ENCODE measurements at regions not wholly inside any gene's neighbourhood (a gene's known extent, or its start where the extent isn't known, plus 50 kb on each side); places are given as distances from the start of the nearest gene placed in this dataset.
"Not testable (repeated sequence)": the region's sequence is repeated elsewhere in the genome, so short reads cannot be mapped to it uniquely, and the experiment has no call there.

DNA sequence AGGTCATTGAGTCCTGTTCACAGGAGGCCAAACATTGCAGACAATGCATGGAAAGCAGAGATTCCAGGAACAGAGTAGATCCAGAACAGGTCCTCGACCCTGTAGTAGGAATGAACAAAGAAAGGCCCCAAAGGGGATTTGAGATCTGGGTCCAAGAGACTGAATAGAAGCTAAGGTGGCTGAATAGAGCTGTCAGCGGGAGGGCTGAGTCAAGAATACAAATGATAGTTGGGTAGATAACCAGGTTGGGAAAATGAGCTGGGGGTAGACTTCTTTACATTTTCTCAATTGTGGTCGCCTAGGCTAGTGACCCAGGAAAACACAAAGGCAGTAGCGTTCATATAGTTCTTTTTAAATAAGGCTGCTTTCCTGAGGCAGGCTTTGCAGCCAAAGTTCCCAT, 103.4 kb upstream of the ELMO1 start:
- BruUV-seq (replicated peaks) = no TSS peak
- H3K9me3 ChIP-seq (ENCODE audit: low read depth, low read length, poor library complexity, severe bottlenecking) = no peaks in the 10 kb centered on the region

DNA sequence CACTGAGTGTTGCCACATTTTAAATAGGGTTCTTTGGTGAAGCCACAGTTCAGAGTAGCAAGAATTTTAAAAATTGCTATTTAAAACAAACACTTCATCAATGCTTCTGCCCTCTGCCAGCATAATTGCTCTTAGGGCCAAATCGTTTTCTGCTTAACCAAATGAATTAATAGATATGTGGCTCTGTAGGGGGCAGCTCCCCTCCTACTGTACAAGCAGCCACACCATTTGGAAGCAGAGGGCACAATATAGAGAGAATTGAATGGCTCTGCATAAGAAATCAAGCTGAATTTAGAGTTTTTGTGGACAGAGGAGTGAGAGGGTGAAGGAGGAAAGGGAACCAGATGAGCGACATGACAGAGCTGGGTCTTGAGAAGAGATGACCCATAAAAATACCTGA, 103.8 kb upstream of the ELMO1 start:
- DNase-seq (ENCODE audit: low spot score); intact Hi-C loops (cut with micrococcal nuclease; ENCODE audit: unreplicated experiment); H3K27me3 ChIP-seq (replicated peaks; ENCODE audit: insufficient read depth, low read depth, low read length, poor library complexity); H3K4me1 ChIP-seq (ENCODE audit: insufficient read depth, low read length, poor library complexity, severe bottlenecking); H3K9me3 ChIP-seq (ENCODE audit: low read depth, low read length, poor library complexity, severe bottlenecking); H3K27ac ChIP-seq (ENCODE audit: low read depth, low read length, poor library complexity, severe bottlenecking); POLR2A ChIA-PET (ENCODE audit: low non-redundant PET); H3K36me3 ChIP-seq (ENCODE audit: insufficient read depth, low read length, poor library complexity, severe bottlenecking); BruUV-seq (replicated peaks); H3K4me3 ChIP-seq (ENCODE audit: low read depth, low read length, poor library complexity, severe bottlenecking); CTCF ChIA-PET: not testable (repeated sequence)

More for the DNA sequence above, 103.4 kb upstream of the ELMO1 start:
- Histone ChIP-seq H3K27ac (ENCODE audit: low read depth, low read length, poor library complexity, severe bottlenecking) (no peak overlapping the region), H3K36me3 (ENCODE audit: insufficient read depth, low read length, poor library complexity, severe bottlenecking) (no peaks in the 10 kb centered on the region), H3K4me3 (ENCODE audit: low read depth, low read length, poor library complexity, severe bottlenecking) (no peak overlapping the region), H3K4me1 (ENCODE audit: insufficient read depth, low read length, poor library complexity, severe bottlenecking) (no peaks in the 10 kb centered on the region), H3K27me3 (replicated peaks; ENCODE audit: insufficient read depth, low read depth, low read length, poor library complexity) (no peaks in the 10 kb centered on the region)
- ChIA-PET POLR2A (ENCODE audit: low non-redundant PET) (no interaction called here), CTCF (no interaction called here)
- TF ChIP-seq, protein P1, sequence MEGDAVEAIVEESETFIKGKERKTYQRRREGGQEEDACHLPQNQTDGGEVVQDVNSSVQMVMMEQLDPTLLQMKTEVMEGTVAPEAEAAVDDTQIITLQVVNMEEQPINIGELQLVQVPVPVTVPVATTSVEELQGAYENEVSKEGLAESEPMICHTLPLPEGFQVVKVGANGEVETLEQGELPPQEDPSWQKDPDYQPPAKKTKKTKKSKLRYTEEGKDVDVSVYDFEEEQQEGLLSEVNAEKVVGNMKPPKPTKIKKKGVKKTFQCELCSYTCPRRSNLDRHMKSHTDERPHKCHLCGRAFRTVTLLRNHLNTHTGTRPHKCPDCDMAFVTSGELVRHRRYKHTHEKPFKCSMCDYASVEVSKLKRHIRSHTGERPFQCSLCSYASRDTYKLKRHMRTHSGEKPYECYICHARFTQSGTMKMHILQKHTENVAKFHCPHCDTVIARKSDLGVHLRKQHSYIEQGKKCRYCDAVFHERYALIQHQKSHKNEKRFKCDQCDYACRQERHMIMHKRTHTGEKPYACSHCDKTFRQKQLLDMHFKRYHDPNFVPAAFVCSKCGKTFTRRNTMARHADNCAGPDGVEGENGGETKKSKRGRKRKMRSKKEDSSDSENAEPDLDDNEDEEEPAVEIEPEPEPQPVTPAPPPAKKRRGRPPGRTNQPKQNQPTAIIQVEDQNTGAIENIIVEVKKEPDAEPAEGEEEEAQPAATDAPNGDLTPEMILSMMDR (conservative IDR thresholded peaks at IDR 0.05; ENCODE audit: low read depth, low read length) = no peak
- no peak for TF ChIP-seq EZH2 (IDR thresholded peaks at IDR 0.05; ENCODE audit: borderline replicate concordance, low read depth, low read length, poor library complexity, severe bottlenecking)
- DNase-seq (ENCODE audit: low spot score) = no peak
- intact Hi-C loops (cut with micrococcal nuclease; ENCODE audit: unreplicated experiment) = no loop called here

DNA sequence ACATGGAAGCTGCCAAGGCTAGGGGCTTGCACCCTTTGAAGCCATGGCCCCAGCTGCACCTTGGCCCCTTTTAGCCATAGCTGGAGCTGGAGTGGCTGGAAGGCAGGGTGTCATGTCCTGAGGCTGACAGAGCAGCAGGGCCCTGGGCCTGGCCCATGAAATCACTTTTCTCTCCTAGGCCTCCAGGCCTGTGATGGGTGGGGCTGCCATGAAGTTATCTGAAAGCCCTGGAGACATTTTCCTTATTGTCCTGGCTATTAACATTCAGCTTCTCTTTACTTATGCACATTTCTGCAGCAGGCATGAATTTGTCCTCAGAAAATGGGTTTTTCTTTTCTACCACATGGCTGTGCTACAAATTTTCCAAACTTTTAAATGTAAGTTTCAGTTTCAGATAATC, 106.9 kb upstream of the ELMO1 start:
- BruUV-seq (replicated peaks) = no TSS peak
- H3K4me1 ChIP-seq (ENCODE audit: insufficient read depth, low read length, poor library complexity, severe bottlenecking) = no peaks in the 10 kb centered on the region
- no peaks in the 10 kb centered on the region for H3K27me3 ChIP-seq (replicated peaks; ENCODE audit: insufficient read depth, low read depth, low read length, poor library complexity)
- ChIA-PET CTCF (no interaction called here), POLR2A (ENCODE audit: low non-redundant PET) (no interaction called here)
- no peaks in the 10 kb centered on the region for H3K9me3 ChIP-seq (ENCODE audit: low read depth, low read length, poor library complexity, severe bottlenecking)
- H3K27ac ChIP-seq (ENCODE audit: low read depth, low read length, poor library complexity, severe bottlenecking) = no peak overlapping the region
- TF ChIP-seq, protein P1 (conservative IDR thresholded peaks at IDR 0.05; ENCODE audit: low read depth, low read length) = no peak
- no peak for TF ChIP-seq EZH2 (IDR thresholded peaks at IDR 0.05; ENCODE audit: borderline replicate concordance, low read depth, low read length, poor library complexity, severe bottlenecking)
- H3K36me3 ChIP-seq (ENCODE audit: insufficient read depth, low read length, poor library complexity, severe bottlenecking) = no peaks in the 10 kb centered on the region
- no peak for DNase-seq (ENCODE audit: low spot score)
- H3K4me3 ChIP-seq (ENCODE audit: low read depth, low read length, poor library complexity, severe bottlenecking) = no peak overlapping the region
- intact Hi-C loops (cut with micrococcal nuclease; ENCODE audit: unreplicated experiment) = no loop called here

DNA sequence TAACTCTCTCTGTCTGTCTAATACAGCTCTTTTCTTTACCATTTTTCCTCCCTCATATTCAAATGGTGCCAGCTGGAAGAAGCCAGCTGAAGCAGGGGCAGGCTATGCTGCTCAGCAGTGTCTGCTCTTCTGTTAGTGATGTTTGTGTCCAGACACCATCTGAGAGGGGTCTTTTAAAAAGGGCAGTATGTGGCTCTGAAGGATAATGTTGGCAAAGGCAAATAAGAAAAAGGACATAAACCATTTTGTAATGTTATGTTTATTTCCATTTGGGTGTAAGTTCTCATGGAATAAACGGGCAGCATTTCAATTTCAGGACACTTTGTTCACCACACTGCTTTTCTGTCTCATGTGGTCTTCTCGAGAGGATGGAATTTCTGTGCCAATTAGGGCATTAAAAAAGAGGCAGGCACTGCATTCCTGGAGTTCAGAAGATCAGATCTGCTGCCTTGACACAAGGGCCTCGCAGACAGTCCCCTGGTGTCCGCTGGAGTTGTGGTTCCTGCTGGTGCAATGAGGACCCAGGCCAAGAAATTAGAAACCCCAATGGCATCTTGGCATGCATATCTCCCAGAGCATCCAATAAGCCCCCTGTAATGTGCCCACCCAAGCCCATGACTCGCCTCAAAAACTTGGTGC, 109.0 kb upstream of the ELMO1 start:
- Histone ChIP-seq H3K27me3 (replicated peaks; ENCODE audit: insufficient read depth, low read depth, low read length, poor library complexity) (no peaks in the 10 kb centered on the region), H3K36me3 (ENCODE audit: insufficient read depth, low read length, poor library complexity, severe bottlenecking) (no peaks in the 10 kb centered on the region), H3K4me3 (ENCODE audit: low read depth, low read length, poor library complexity, severe bottlenecking) (no peak overlapping the region), H3K9me3 (ENCODE audit: low read depth, low read length, poor library complexity, severe bottlenecking) (no peaks in the 10 kb centered on the region), H3K4me1 (ENCODE audit: insufficient read depth, low read length, poor library complexity, severe bottlenecking) (no peaks in the 10 kb centered on the region), H3K27ac (ENCODE audit: low read depth, low read length, poor library complexity, severe bottlenecking) (no peak overlapping the region)
- intact Hi-C loops (cut with micrococcal nuclease; ENCODE audit: unreplicated experiment) = no loop called here
- POLR2A ChIA-PET (ENCODE audit: low non-redundant PET) = no interaction called here
- no peak for DNase-seq (ENCODE audit: low spot score)
- TF ChIP-seq, protein P1 (conservative IDR thresholded peaks at IDR 0.05; ENCODE audit: low read depth, low read length) = no peak
- no peak for TF ChIP-seq EZH2 (IDR thresholded peaks at IDR 0.05; ENCODE audit: borderline replicate concordance, low read depth, low read length, poor library complexity, severe bottlenecking)
- CTCF ChIA-PET = no interaction called here
- no TSS peak for BruUV-seq (replicated peaks)
